ENCODE measurements at regions not wholly inside any gene's neighbourhood (a gene's known extent, or its start where the extent isn't known, plus 50 kb on each side); places are given as distances from the start of the nearest gene placed in this dataset.

- TF ChIP-seq CTCF (IDR thresholded peaks at IDR 0.05; ENCODE audit: poor library complexity, severe bottlenecking) (no peak), EZH2 (IDR thresholded peaks at IDR 0.05; ENCODE audit: borderline replicate concordance, insufficient read depth, low read length, poor library complexity, severe bottlenecking) (no peak), SMC3 (conservative IDR thresholded peaks at IDR 0.05; ENCODE audit: poor library complexity) (no peak), TAF1 (IDR thresholded peaks at IDR 0.05; ENCODE audit: low read depth) (no peak), POLR2AphosphoS5 (IDR thresholded peaks at IDR 0.05) (no peak)
Measured at GRCh38 chr13:80962173-80962572, 621.2 kb upstream of the SPRY2 start.
